NCI-H460 (cell line): ENCODE measurements at regions not wholly inside any gene's neighbourhood (a gene's known extent, or its start where the extent isn't known, plus 50 kb on each side); places are given as distances from the start of the nearest gene placed in this dataset.

Experiments
- DNase-seq: peaks from one replicate; pipeline ENCODE4 v3.0.0-alpha.2; 2016; ENCODE audit warnings: low read depth; ENCODE audit errors: extremely low read depth

DNA sequence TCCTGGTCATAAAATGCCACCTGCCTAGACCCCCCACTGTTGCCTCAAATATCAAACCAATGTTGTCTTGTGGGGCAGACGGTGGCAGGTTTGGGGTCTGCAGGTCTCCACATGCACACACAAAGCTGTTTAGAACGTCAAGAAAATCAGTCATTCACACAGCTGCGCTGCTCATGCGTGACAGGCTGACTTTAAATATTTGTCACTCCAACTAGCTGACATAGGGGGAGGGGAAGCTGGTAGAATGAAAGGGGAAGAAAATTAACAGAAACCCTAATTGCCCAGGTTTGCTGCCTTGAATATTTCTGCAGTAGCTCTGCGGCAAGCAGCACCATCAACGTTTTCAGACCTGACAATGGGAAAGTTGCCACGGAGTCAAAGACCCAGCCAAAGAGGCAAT, 201.8 kb downstream of the ABHD5 start:
- DNase-seq, result no peak

DNA sequence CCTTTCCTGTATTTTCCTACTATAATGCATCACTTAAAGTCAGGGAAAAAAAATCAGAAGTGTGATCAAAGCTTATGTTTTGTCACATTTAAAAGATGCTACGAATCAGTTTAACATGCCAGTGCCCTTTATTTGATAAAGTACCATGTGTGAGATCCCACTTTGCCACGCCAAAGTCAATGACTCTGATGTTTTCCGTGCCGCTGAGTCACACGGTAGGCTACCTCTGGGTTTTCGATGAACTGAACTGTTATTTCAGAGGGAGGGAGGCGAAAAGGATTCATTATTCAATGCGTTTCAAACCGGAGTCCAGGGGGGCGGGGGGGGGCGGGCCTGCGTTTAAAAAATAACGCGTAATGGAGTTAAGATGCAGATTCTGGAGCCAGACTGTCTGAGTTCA, 203.0 kb downstream of the ABHD5 start:
- DNase-seq, result no peak

DNA sequence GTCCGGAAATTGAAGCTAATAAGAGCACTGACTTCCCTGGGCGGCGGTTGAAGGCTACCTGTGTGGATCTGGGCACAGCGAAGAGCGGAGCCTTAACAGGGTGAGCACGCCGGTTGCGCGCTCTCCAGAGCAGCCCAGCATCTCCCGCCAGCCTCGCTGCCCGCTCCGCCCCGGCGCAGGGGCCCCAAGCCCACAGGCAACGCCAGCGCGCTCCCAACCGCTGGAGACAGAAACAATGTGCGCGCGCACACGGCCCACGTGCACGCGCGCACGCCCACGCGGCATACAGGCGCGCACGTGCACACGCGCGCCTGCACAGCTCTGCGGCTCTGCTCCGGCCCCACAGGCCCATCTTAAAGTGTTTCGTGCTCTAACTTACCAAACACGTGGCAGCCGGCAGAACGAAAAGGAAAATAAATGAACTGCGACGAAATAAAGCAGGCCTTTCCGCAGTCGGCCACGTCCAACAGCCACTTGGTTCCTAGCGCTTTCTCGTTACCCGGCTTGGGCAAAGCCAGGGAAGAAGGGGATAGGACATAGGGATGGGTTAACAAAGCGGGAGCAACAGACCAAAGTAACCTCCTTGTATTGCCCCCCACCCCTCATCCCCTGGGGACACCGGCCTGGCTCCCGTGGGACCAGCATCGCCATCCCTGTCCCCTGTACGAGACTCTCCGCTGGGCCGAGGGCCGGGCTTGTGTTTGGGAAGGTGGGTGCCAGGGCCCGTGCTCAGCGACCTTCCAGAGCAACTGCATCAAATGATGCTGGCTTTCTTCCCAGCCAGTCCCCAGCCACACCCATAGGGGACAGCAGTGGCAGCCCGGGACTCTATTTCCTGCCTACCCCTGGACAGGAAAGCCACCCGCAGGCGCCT, 203.7 kb downstream of the ABHD5 start:
- DNase-seq, result peak; percentile 40

DNA sequence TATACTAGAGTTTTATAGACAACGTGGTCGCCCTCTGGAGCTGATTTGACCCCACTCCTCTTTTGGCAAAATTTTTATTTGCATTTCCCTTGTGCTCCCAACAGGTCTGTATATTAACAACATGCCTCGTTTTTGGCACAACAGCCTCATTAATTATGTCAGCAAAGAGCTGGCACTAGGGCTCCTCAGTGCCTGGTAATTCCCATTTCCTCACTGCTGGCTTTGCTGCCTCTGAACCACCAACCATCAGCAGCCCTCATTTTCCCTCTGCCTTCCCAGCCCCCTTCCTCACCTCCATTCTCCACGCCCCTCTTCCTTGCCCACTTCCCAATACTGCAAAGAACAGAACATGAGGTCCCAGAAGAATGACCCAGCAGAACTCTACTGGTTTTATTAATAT, 204.8 kb downstream of the ABHD5 start:
- DNase-seq, result no peak

DNA sequence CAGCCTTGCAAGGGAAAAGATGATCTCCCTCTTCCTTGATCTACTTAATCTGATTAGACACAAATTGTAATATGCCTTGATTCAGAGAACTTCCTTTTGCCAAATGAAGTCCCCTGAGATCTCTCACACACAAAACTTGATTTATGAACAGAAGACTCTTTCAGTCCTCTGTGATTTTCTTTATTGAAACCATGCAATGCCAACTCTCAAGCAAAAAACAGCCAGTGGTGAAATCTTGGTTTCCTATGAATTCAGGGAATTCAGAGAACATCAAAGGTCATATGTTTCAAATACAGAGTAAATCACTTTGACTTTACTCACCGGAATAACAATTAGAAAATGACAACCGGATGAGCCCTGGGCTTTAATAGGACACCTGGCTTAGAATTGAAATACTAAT, 211.7 kb downstream of the ABHD5 start:
- no peak for DNase-seq

DNA sequence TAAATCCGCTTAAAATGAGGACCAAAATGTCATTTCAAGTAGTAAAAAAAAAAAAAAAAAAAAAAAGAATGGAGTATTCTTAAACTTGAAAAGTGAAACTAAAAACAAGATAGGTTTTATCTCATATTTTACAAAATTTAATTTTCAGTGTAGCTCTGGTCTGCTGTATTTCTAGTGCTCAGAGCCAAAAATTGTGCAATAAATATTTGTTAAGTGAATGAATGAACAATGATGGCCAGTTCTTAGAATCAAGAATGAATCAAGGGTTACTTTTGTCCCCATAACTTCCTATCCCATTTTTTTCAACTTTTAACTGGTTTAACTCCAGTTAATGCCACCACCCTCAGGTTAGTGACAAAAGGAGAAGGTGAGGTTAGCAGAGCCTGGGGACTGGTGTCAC, 214.4 kb downstream of the ABHD5 start:
- no peak for DNase-seq

DNA sequence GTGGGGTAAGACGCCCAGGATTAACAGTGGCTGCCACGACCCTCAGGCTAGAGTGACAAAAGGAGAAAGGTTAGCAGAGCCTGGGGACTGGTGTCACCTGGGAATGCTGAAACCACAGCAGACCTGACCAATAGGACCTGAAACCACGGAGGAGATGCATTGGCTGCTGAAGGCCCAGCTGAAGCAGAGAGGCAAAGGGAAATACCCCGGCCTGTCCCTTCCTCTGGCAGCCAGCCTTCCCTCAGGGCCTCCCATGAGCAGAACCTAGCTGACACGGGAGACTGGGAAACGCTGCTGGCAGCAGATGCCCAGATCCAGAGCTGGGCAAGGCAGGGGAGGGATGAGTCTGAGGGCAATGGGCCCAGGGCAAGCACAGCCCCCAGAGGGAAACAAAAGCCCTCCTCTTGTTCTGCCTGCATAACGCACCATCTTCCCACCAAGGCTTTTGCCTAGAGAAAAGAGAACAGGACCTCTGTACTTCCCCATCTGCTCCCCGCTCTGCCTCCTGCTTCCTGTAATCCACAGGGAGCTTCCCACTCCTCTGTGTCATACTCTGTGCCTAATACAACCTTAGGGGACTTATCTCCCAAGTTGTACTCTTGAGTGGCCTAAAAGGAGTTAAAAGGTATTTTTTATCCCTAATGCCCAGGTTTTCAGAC, 216.2 kb downstream of the ABHD5 start:
- no peak for DNase-seq

DNA sequence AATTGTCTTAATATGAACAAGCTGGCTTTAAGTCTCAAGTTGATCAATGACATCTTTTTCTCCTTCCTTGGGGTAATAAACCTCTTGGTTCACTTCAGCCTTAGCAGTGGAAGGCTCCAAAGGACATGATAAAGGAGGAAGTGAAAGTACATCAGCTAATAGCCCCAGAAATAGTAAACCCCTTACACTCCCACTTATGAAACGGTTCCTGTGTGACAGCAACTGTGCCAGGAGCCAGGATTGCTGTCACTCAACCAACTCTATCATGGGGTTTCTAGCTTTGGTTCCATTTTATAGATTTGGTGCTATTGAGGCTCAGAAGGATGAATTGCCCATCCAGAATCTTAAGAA, 216.7 kb downstream of the ABHD5 start:
- no peak for DNase-seq

DNA sequence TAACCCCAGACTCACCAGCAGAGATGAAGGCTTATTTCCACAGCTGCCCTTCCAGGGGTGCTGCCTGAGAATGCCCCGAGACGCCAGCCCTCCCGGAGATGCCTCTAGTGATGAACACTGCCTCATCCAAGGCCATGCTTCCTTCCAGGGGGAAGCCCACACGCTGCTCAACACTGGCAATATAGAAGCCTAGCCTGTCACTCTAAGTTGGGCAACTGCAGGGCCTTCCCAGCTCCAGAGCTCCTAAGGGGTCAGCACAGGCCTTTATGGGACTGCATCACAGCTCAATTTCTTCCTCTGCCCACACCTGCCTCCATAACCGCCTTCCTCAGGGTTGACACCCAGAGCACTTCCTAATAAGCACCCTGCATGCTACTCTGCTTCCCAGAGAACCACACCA, 217.7 kb downstream of the ABHD5 start:
- DNase-seq, result no peak

DNA sequence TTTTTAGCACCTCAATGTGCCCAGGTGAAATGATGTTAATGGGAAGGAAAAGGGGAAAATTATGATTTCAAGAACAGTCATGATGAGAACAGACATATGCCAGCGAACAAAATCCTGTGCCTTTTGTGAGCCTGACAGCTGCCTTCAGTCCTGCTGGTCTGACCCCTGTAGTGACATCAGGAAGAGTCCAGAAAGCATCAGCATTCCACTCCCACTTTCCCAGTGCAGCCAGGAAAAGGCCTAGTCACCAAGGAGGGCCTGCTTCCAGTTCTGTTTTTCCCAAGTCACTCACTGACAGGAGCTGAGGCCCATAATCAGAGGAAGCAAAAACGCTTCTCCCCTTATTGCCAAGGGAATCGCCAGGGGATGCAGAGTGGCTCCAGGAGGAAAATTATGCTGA, 218.4 kb downstream of the ABHD5 start:
- no peak for DNase-seq

DNA sequence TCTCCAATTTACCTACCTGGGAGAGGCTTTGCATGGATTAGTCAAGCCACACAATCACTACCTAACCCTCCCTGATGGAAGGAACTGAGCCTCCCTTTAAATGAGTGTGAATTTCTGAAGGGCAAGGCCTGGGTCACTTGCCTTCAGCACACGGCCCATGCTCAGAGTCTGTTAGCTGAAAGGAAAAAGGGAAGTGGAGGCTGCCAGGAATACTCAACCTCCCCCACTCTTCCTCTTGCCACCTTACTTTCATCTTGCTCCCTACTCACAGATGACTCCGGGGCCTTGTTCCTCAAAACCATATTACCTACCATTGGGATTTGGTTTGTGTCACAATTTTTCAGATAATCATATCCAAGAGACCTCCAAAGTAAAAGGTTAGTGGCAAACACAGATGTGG, 220.0 kb downstream of the ABHD5 start:
- no peak for DNase-seq

DNA sequence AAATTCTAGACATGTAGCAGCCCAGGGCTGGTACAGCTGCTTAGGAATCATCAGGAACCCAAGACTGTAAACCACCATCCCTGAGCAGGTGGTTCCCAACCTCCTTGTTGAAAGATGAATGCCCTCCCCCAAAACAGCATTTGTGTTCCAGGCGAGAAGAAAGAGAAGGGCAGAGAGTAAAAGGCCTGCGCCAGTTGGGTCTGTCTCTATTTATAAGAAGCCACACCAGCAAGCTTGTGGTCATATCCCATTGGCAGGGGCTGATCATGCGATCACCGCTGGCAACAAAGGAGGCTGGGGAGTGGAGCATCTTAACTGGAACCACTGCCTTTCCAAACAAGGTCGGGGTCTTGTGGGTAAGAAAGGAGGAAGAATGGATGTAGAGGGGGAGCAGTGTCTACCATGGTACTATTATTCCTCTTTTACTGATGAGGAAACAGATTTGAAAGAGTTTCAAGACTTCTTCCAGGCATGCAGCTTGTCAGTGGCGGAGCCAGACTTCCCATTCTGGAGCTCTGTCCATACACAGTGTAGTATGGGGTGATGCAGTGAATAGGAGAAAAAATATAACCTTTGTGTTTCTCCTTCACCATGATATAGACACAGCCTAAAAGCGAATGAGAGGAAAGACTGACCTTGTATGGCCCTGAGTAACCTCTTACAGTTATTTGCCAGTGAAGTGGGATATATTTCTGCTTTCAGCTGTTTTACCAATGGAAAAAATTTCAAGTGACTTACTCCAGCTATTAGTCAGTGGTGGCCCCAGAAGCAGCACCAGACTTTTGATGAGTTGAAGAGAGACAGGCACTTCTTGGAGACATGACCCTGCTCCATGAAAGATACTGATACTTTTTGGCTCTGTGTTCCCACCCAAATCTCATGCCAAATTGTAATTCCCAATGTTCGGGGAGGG, 222.6 kb downstream of the ABHD5 start:
- no peak for DNase-seq

DNA sequence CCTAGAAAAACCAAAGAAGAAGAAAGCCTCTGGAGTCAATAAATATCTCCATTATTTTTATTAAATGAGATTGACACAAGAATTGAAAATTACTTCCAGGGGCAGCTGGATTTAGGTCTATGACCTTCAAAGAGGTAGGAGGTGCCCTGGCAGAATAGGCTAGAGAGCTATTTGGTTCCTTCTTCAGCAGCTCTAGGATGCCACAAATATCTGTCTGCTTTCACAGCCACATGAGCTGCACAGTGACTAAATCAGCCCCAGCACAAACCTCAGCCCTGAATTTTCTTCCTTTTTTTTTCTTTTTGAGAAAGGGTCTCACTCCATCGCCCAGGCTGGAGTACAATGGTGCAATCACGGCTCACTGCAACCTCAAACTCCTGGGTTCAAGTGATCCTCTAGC, 223.5 kb downstream of the ABHD5 start:
- DNase-seq, result no peak

DNA sequence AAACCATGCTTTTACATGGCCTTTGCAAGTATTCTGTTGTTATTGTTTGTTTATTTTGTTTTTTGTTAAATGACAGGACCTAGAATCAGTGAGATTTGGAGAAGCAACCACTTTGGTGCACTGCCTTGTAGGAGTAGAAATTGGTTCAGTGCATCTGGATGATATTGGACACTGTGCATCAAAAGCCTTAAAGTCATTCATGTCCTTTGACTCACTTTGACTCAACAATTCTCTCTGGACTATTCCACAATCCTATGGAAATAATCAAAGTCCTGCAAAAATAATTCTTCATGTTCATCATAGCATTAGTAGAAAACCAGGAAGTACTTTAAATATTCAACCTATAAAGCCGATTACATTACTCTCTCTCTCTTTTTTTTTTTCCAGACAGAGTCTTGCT, 224.8 kb downstream of the ABHD5 start:
- no peak for DNase-seq

DNA sequence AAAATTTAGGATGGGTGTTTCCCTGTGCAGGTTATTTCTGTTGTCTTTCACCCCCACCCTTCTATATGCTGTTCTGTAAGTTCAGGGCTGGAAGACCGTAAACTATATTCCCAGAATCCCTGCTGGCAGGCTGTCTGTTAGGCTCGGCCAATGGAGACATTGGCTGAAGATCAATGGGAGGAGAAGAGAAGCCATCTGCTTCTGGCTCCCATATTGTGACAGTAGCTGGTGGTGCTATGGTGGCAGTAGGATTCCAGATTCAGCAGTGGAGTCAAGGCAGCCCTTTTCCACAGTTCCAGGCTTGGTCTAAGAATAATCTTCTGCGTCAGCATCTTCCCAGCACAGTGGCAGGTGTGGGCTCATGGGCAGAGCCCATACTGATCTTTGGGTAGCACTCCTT, 226.6 kb downstream of the ABHD5 start:
- no peak for DNase-seq

DNA sequence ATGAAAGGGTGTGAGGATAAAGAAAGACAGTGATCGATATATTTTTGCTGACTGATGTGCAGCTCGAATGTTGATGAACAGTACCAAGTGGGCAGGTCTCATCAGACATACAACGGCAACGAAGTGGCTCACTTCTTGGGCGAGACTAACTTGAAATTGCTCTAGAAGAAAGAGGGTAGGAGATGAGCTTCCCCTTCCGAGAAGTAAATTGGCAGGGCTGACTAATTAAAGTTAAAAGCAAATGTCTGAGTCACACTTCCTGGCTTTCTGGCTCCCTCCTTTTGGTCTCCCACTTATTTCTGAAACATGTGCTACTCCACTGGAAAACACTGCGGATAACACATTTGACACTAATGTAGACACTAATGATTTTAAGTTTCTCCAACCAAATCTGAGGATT, 228.3 kb downstream of the ABHD5 start:
- no peak for DNase-seq

DNA sequence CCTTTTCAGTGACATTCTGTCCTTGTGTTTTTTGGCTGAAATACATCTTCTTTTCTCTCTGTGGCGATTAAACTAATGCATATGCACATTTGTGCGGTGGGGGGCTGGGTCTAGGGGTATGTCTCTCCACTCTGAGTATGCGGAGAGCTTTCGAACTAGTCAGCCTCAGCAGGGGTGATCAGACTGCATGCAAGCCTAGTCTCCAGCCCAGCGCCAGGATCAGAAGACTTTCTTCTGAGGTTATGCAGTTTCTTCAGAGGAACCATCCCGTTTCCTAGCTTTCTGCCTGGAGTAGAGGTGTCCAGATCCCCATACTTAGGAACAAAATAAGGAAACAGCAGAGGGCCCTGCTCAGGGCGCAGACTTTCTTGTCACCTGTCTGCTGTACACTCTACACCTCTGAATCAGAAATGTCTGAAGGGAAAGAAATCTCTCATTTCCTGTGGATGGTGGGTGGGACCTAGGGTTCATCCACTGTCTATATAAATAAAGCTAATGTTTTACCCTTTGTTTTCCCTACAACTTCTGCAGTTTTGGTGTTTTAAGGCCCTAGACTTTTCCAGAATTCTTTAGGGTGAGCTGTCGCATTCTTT, 230.4 kb downstream of the ABHD5 start:
- DNase-seq, result no peak

DNA sequence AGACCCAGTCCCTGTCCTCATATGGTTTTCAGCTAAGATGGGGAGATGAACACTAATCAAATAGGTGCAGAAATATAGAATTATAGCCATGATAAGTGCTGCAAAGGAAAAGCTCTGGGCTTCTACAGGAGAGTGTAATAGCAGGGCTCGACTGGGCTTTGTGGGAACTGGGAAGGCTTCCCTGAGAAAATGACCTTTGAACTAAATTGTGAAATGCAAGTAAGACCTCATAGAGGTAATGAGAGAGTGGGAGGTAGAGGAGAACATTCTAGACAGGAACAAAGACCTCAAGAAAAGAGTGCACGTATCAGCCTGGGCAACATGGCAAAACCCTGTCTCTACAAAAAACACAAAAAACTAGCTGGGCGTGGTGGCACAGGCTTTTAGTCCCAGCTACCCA, 231.6 kb downstream of the ABHD5 start:
- no peak for DNase-seq

DNA sequence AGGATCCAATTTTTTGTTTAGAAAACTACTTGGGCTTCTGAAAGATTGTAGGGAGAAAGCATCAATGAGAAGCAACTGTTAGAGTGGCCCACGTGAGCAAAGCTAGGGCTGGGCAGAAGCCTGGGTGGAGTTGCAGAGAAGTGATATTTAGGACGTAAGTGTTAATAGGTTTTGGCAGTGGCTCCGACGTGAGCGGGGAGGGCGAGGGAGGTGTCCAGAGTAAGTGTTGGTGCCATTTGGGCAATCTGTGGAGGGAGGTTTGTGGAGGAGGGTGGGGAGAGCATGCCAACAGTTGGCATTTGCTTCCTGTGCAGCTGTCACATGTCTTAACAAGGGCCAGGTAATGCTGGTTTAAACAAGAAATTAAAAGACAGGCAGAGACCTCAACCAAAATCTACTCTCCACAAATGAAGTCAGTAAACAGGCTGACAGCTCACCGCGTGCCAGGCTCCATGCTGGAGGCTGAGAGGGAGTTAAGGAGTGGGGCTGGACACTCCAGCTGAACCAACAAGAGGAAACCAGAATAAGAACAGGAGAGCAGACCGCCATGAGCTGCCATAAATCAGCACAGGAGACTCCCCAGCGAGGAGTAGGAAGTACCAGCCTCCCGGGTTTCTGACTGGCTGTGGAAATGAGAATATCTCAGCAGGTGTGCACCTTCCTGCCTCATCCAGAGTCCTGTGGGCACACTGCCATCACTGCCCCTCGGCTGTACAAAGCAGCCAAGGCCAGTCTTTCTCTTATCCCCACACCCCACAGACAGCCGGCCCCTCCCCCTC, 232.6 kb downstream of the ABHD5 start:
- no peak for DNase-seq

DNA sequence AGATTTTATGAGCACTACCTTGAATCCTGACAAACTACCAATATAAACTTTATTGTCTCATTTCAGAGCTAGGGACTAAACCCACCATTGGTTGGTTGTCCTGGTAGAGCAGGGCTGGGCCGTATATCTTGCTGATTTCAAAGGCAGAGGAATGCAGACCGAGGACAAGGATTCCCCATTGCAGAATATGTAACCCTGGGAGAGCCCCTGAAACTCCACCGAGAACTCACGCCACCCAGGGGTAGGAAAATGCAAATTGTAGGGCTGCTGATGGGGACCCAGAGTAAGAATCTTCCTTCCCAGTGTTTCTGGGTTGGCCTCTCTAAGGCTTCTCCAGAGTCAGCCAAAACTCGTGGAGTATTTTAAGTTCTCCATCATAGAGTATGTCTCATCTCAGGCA, 235.3 kb downstream of the ABHD5 start:
- no peak for DNase-seq
